Panc1 (cell line): ENCODE measurements at regions not wholly inside any gene's neighbourhood (a gene's known extent, or its start where the extent isn't known, plus 50 kb on each side); places are given as distances from the start of the nearest gene placed in this dataset.

ENCODE experiments used
- REST ChIP-seq, 2 experiments: IDR thresholded peaks; 2 replicates each; pipeline ENCODE4 v1.6.1; 2011 to 2012; ENCODE audit warnings: low read depth in 2 of 2, control low read depth in 1 of 2, low read length in 1 of 2, mild to moderate bottlenecking in 1 of 2, moderate library complexity in 1 of 2; ENCODE audit not compliant: insufficient read depth in 1 of 2
- TF ChIP-seq, protein P1 (sequence below): fragments of 450-650 bp; IDR thresholded peaks from 2 replicates; pipeline ENCODE4 v1.5.1; 2017; ENCODE audit warnings: mild to moderate bottlenecking

GRCh38 chr6:8181951-8182845 is 79.8 kb upstream of the EEF1E1 start:
- TF ChIP-seq REST (IDR thresholded peaks at IDR 0.05; ENCODE audit: insufficient read depth in 1 of 2, low read depth in 2 of 2, low read length in 1 of 2): no peak
- TF ChIP-seq, protein P1, sequence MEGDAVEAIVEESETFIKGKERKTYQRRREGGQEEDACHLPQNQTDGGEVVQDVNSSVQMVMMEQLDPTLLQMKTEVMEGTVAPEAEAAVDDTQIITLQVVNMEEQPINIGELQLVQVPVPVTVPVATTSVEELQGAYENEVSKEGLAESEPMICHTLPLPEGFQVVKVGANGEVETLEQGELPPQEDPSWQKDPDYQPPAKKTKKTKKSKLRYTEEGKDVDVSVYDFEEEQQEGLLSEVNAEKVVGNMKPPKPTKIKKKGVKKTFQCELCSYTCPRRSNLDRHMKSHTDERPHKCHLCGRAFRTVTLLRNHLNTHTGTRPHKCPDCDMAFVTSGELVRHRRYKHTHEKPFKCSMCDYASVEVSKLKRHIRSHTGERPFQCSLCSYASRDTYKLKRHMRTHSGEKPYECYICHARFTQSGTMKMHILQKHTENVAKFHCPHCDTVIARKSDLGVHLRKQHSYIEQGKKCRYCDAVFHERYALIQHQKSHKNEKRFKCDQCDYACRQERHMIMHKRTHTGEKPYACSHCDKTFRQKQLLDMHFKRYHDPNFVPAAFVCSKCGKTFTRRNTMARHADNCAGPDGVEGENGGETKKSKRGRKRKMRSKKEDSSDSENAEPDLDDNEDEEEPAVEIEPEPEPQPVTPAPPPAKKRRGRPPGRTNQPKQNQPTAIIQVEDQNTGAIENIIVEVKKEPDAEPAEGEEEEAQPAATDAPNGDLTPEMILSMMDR: no peak
